Sigmoid colon (tissue), 6 donors: ENCODE measurements at regions not wholly inside any gene's neighbourhood (a gene's known extent, or its start where the extent isn't known, plus 50 kb on each side); places are given as distances from the start of the nearest gene placed in this dataset.
A peak's percentile ranks its signal among the peaks of the same experiment; 100 is the strongest.

Source experiments
- DNase-seq: peaks from one replicate; pipeline ENCODE4 v3.0.0-alpha.2; 2019
- H3K27ac ChIP-seq, 4 donors: fragments of 200-600 bp; sonication (generic); one replicate each; pipeline ENCODE4 v1.5.1; 2016 to 2019; ENCODE audit warnings: mild to moderate bottlenecking in 1 of 4
- H3K27me3 ChIP-seq, 3 donors: fragments of 200-600 bp; sonication (generic); one replicate each; pipeline ENCODE4 v1.5.1; 2019; ENCODE audit warnings: mild to moderate bottlenecking in 1 of 3
- H3K36me3 ChIP-seq, 4 donors: fragments of 200-600 bp; sonication (generic); one replicate each; pipeline ENCODE4 v1.5.1; 2016 to 2019
- H3K4me1 ChIP-seq, 4 donors: fragments of 200-600 bp; sonication (generic); one replicate each; pipeline ENCODE4 v1.5.1; 2017 to 2019
- H3K4me3 ChIP-seq, 4 donors: fragments of 200-600 bp; sonication (generic); one replicate each; pipeline ENCODE4 v1.5.1; 2017 to 2019; ENCODE audit warnings: mild to moderate bottlenecking in 2 of 4, moderate library complexity in 1 of 4
- H3K9me3 ChIP-seq, 4 donors: fragments of 200-600 bp in 3 of 4; sonication (generic) in 3 of 4; one replicate each; pipeline versions ENCODE4 v1.5.1 to v1.6.1; 2013 to 2019
- EP300 ChIP-seq, 4 donors: sonication (generic); formaldehyde crosslinking; IDR thresholded peaks; one replicate each; pipeline ENCODE4 v1.6.1; 2017; ENCODE audit warnings: antibody characterized with exemption in 4 of 4
- POLR2A ChIP-seq, 2 donors: fragments of 450-650 bp; IDR thresholded peaks; one replicate each; pipeline ENCODE4 v1.6.1; 2016; ENCODE audit warnings: antibody characterized with exemption in 2 of 2, mild to moderate bottlenecking in 2 of 2, moderate library complexity in 2 of 2
- POLR2AphosphoS5 ChIP-seq, 4 donors: sonication (generic); formaldehyde crosslinking; IDR thresholded peaks; one replicate each; pipeline ENCODE4 v1.6.1; 2017; ENCODE audit warnings: antibody characterized with exemption in 4 of 4
- WGBS, 2 donors: extraction: QIAGEN DNeasy Blood & Tissue Kit; methylation state at CpG; one replicate each; pipeline ENCODE4 v1.1.7; 2013; 5-methylcytosine and 5-hydroxymethylcytosine counted together
- intact Hi-C: fragments of 100-400 bp; cut with DNase I; formaldehyde crosslinking; loops from one replicate; pipeline ENCODE4 v1.15.1; 2023
- TF ChIP-seq, protein P1 (sequence below), 4 experiments: fragments of 450-650 bp in 3 of 4; fragments of 200-600 bp in 1 of 4; IDR thresholded peaks; one replicate each; pipeline ENCODE4 v1.5.1; 2016 to 2019; ENCODE audit warnings: antibody characterized with exemption in 4 of 4, mild to moderate bottlenecking in 3 of 4, moderate library complexity in 2 of 4
- donor health status: healthy with polysubstance abuse.
- donor health status: healthy.

DNA sequence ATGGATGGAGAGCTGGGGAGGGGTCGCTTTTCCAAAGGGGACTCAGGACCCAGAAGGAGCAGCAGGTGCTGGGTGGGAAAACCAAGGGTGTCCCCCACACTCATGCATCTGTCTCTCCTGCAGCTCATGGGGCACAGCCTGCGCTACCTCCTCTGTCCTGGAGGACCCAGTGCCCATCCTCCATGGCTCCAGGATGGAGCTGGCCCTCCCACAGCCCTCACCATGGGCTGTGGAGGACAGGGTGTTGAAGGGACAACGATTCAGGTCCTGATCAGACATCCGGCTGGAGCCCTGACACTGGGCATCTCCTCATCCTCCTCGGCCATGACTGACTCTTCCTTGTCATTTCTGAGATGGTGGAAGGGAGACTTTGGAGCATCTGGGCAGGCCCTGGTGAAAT, 97.9 kb upstream of the SULF2 start:
- Histone ChIP-seq H3K4me3 (no peak overlapping the region), H3K36me3 (no peaks in the 10 kb centered on the region), H3K4me1 (no peaks in the 10 kb centered on the region), H3K9me3 (no peaks in the 10 kb centered on the region), H3K27ac (no peak overlapping the region), H3K27me3 (no peaks in the 10 kb centered on the region)
- TF ChIP-seq EP300 (IDR thresholded peaks at IDR 0.05) (no peak), POLR2A (IDR thresholded peaks at IDR 0.05) (no peak), POLR2AphosphoS5 (IDR thresholded peaks at IDR 0.05) (no peak)
- TF ChIP-seq, protein P1, sequence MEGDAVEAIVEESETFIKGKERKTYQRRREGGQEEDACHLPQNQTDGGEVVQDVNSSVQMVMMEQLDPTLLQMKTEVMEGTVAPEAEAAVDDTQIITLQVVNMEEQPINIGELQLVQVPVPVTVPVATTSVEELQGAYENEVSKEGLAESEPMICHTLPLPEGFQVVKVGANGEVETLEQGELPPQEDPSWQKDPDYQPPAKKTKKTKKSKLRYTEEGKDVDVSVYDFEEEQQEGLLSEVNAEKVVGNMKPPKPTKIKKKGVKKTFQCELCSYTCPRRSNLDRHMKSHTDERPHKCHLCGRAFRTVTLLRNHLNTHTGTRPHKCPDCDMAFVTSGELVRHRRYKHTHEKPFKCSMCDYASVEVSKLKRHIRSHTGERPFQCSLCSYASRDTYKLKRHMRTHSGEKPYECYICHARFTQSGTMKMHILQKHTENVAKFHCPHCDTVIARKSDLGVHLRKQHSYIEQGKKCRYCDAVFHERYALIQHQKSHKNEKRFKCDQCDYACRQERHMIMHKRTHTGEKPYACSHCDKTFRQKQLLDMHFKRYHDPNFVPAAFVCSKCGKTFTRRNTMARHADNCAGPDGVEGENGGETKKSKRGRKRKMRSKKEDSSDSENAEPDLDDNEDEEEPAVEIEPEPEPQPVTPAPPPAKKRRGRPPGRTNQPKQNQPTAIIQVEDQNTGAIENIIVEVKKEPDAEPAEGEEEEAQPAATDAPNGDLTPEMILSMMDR (IDR thresholded peaks at IDR 0.05), result no peak
- DNase-seq, result no peak
- intact Hi-C loops, result no loop called here
- 58 to 81% methylated on average over 5 of the region's 5 CpGs for WGBS, 2 donors

DNA sequence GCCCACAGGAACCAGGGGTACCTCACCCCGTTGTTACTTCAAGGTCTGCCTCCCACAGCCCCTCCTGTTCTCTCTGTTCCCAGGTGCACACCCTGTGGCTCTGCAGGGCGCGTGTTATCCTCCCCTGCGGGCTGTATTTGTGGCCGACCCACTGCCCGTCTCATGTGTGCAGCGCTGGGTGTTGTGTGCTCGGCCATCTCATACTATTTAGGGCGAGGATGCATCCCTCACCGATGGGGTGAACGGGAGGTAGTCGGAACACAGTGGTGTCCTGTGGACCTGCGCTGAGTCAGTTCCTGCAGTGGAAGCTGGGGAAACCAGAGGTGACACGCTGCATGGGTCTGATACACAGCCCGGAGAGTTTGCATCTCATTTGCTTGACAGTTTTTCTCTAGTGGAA, 94.5 kb upstream of the SULF2 start:
- Histone ChIP-seq H3K4me1 (no peaks in the 10 kb centered on the region), H3K27me3 (no peaks in the 10 kb centered on the region), H3K9me3 (no peaks in the 10 kb centered on the region), H3K27ac (no peak overlapping the region), H3K4me3 (no peak overlapping the region), H3K36me3 (no peaks in the 10 kb centered on the region)
- no peak for TF ChIP-seq POLR2A (IDR thresholded peaks at IDR 0.05)
- no peak for TF ChIP-seq EP300 (IDR thresholded peaks at IDR 0.05)
- TF ChIP-seq, protein P1 (IDR thresholded peaks at IDR 0.05), result no peak
- TF ChIP-seq POLR2AphosphoS5 (IDR thresholded peaks at IDR 0.05), result no peak
- intact Hi-C loops, result no loop called here
- no peak for DNase-seq
- WGBS, 2 donors, result 91 to 94% methylated on average over 15 of the region's 15 CpGs

DNA sequence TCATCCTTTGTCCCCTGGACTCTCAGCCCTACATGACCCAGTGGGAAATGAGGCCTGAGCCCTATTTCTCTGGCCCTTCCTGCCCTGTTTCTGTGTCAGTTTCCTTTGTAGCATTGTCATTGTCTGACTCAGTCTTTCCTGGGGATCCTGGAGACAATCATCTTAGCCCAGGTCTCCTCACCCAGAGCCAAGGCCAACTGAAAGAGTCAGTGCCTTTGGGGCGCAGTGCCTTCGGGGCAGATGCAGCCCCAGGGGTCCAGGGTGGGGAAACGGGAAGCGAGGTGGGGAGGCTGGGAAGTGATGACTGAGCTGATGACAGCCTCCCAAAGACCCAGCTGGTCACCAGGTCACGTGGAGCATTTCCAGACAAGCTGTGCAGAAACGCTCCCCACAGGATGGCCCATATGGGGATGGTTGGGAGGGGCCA, 93.3 kb upstream of the SULF2 start:
- TF ChIP-seq POLR2A (IDR thresholded peaks at IDR 0.05) (no peak), POLR2AphosphoS5 (IDR thresholded peaks at IDR 0.05) (peak in 1 of 4 donors; percentile 11)
- intact Hi-C loops, result no loop called here
- H3K9me3 ChIP-seq, result no peaks in the 10 kb centered on the region

DNA sequence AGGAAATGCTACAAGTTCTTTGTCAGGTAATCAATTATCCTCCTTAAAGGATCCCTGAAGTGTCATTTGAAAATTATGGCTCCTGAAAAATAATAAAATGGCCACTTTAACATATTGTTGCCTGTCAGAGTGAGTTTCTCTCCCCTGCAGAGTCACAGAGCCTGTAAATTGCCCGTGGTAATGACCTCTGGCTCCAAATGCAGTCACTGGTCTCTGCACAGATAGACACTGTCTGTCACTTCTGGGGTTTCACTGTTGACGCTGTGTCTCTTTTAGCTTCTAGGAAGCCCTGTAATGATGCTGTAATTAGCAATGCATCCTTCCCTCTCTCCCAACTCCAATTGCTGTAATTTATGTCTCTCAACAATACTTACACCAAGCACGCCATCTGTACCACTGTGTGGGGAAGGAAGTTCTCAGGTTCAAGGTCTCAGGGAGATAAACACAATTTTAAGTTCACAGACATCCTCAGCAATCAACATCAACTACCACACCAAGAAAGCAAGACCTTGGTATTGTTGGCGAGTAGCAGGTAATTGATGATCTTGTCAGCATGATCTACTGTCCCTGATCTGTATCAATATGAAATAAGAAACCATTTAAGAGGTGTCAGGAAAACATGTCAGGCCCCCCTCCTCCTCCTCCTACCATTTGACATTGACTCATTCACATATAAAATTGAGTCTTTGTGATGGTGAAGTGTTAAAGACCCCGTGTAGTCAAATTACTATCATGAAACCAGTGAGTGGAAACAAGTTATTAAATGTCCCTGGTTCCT, 91.2 kb upstream of the SULF2 start:
- no peaks in the 10 kb centered on the region for H3K36me3 ChIP-seq
- no peaks in the 10 kb centered on the region for H3K9me3 ChIP-seq
- H3K4me3 ChIP-seq, result no peak overlapping the region
- 37 to 43% methylated on average over 5 of the region's 5 CpGs for WGBS, 2 donors
- DNase-seq, result no peak
- H3K27me3 ChIP-seq, result no peaks in the 10 kb centered on the region
- TF ChIP-seq, protein P1 (IDR thresholded peaks at IDR 0.05), result no peak
- TF ChIP-seq EP300 (IDR thresholded peaks at IDR 0.05) (no peak), POLR2A (IDR thresholded peaks at IDR 0.05) (no peak), POLR2AphosphoS5 (IDR thresholded peaks at IDR 0.05) (no peak)
- no peak overlapping the region for H3K27ac ChIP-seq
- no peaks in the 10 kb centered on the region for H3K4me1 ChIP-seq
- intact Hi-C loops, result no loop called here

More for the DNA sequence above, 93.3 kb upstream of the SULF2 start:
- H3K4me3 ChIP-seq, result no peak overlapping the region
- H3K4me1 ChIP-seq, result no peaks in the 10 kb centered on the region
- WGBS, 2 donors, result 75 to 81% methylated on average over 6 of the region's 6 CpGs
- H3K27ac ChIP-seq, result no peak overlapping the region
- no peaks in the 10 kb centered on the region for H3K36me3 ChIP-seq
- no peaks in the 10 kb centered on the region for H3K27me3 ChIP-seq
- no peak for DNase-seq

DNA sequence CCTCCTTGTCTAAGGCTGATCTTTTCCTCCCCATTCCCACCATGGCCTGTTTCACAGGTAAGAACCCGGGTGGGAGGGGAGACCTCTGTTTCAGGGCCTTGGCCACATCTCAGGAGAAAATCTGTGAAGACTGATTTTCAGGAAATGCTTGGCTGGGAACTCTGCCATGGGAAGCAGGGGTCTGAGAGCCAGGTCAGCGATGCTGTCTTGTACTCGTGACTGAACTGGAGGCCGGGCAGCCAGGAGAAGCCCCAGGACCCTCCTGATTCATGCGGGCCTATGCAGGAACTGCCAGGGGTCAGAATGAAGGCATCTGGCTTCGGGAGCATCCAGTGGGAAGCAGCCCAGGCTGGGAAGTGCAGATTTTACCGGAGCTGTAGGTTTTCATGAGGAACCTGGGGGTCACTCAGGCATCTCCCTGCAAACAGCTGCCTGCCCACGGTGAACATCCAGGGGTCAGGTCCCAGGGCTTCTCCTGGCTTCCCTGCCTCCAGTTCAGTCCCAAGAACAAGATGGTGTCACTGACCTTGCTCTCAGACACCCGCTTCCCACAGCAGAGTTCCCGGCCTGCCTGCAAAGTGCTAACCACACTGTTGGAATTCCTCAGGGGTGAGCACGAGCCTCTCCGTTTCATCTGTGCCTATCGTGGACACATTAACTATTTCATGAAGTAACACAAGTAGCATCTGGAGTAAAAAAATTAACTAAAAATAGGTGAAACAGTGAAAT, 90.2 kb upstream of the SULF2 start:
- H3K27ac ChIP-seq, result no peak overlapping the region
- no peaks in the 10 kb centered on the region for H3K27me3 ChIP-seq
- H3K36me3 ChIP-seq, result no peaks in the 10 kb centered on the region
- DNase-seq, result no peak
- H3K4me3 ChIP-seq, result no peak overlapping the region
- no peaks in the 10 kb centered on the region for H3K4me1 ChIP-seq
- 68 to 76% methylated on average over 13 of the region's 13 CpGs for WGBS, 2 donors
- TF ChIP-seq POLR2A (IDR thresholded peaks at IDR 0.05) (no peak), EP300 (IDR thresholded peaks at IDR 0.05) (no peak), POLR2AphosphoS5 (IDR thresholded peaks at IDR 0.05) (no peak)
- TF ChIP-seq, protein P1 (IDR thresholded peaks at IDR 0.05), result no peak
- H3K9me3 ChIP-seq, result no peaks in the 10 kb centered on the region
- intact Hi-C loops, result no loop called here
